Dendritic cell treated with granulocyte-macrophage colony-stimulating factor and Interleukin-4, amounts not matched to agents 40 ng/mL and 50 ng/mL, for 4 days (primary cell): ENCODE measurements at regions not wholly inside any gene's neighbourhood (a gene's known extent, or its start where the extent isn't known, plus 50 kb on each side); places are given as distances from the start of the nearest gene placed in this dataset.
"Not testable (repeated sequence)": the region's sequence is repeated elsewhere in the genome, so short reads cannot be mapped to it uniquely, and the experiment has no call there.

Experiments used
- H3K27ac Mint-ChIP-seq: one replicate; pipeline ENCODE4 v1.8.0; 2022; ENCODE audit warnings: mild to moderate bottlenecking, mixed read lengths
- H3K27me3 Mint-ChIP-seq: one replicate; pipeline ENCODE4 v1.8.0; 2022; ENCODE audit warnings: mild to moderate bottlenecking, mixed read lengths
- H3K36me3 Mint-ChIP-seq: one replicate; pipeline ENCODE4 v1.8.0; 2022; ENCODE audit warnings: low read depth, mixed read lengths
- H3K4me1 Mint-ChIP-seq: one replicate; pipeline ENCODE4 v1.8.0; 2022; ENCODE audit warnings: low read depth, mixed read lengths
- H3K4me3 Mint-ChIP-seq: one replicate; pipeline ENCODE4 v1.8.0; 2022; ENCODE audit warnings: mild to moderate bottlenecking, moderate library complexity, mixed read lengths
- H3K9me3 Mint-ChIP-seq: one replicate; pipeline ENCODE4 v1.8.0; 2022; ENCODE audit warnings: mixed read lengths
- intact Hi-C: fragments of 100-400 bp; cut with micrococcal nuclease; formaldehyde crosslinking; loops from one replicate; pipeline ENCODE4 v1.15.0; 2022

DNA sequence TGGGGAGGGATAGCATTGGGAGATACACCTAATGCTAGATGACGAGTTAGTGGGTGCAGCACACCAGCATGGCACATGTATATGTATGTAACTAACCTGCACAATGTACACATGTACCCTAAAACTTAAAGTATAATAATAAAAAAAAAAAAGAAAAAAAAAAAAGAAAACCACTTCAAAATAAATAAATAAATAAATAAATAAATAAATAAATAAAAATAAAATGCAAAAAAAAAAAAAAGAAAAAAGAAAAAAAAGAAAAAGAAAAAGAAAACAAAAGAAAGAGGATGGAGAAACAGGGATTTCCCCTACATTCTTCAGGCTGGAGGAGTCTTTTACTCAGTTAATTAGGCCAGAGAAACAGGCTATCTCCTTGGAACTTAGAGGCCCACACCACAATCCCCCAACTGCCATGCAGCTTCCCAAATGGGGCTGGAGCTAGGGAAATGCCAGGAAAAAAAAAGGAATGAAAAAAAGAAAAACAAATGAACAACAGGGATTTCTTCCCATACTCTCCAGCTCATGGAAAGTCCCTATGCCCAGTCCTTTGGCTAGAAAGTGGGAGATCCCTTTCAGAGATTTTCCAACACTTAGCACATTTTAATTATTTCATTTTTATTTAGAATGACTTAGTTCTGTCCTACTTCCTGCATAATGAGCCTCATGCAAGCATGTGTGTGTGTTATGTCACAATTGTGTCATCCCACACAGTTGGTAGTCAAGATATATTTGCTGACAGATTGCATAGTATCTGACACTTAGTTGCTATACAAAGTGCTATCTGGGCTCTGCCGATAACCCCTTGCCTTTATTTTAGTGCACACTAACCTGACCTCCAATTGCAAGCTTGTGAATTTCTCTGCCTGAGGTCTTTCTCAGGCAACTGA, 486.4 kb downstream of the PLPP3 start:
- Mint-ChIP-seq H3K4me1 (peaks cover 12% of the 10 kb centered on the region), H3K36me3 (no peaks in the 10 kb centered on the region), H3K4me3 (no peak overlapping the region), H3K27me3 (peaks cover 4% of the 10 kb centered on the region), H3K9me3 (peaks cover 7% of the 10 kb centered on the region), H3K27ac (no peak overlapping the region)
- intact Hi-C loops, result no loop called here

DNA sequence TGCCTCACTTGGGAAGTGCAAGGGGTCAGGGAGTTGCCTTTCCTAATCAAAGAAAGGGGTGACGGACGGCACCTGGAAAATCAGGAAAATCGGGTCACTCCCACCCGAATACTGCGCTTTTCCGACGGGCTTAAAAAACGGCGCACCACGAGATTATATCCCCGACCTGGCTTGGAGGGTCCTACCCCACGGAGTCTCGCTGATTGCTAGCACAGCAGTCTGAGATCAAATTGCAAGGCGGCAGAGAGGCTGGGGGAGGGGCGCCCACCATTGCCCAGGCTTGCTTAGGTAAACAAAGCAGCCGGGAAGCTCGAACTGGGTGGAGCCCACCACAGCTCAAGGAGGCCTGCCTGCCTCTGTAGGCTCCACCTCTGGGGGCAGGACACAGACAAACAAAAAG, 489.5 kb downstream of the PLPP3 start:
- H3K4me1 Mint-ChIP-seq, H3K27ac Mint-ChIP-seq, intact Hi-C loops, H3K27me3 Mint-ChIP-seq, H3K4me3 Mint-ChIP-seq, H3K9me3 Mint-ChIP-seq, H3K36me3 Mint-ChIP-seq: not testable (repeated sequence)

DNA sequence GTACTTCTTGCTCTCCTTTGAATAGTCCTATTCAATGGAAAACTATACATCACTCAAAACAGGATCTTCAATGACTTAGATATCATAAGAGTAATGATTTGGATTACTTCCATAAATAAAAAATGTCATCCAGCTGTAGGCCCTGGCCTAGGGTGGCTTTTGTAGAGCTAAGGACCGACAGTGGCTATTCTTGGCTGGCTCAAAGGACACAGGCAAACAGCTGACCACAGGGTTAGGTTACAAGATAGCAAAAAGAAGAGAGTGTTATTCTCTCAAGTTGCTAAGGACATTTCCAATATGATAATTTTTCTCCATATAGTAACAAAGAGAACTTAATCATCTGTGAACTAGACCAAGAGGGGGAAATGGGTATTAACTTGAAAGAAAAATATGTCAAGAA, 495.1 kb downstream of the PLPP3 start:
- Mint-ChIP-seq H3K4me1 (peaks cover 23% of the 10 kb centered on the region), H3K27ac (no peak overlapping the region), H3K36me3 (no peaks in the 10 kb centered on the region), H3K4me3 (no peak overlapping the region), H3K27me3 (peaks cover 12% of the 10 kb centered on the region), H3K9me3 (peaks cover 28% of the 10 kb centered on the region)
- intact Hi-C loops, result no loop called here

DNA sequence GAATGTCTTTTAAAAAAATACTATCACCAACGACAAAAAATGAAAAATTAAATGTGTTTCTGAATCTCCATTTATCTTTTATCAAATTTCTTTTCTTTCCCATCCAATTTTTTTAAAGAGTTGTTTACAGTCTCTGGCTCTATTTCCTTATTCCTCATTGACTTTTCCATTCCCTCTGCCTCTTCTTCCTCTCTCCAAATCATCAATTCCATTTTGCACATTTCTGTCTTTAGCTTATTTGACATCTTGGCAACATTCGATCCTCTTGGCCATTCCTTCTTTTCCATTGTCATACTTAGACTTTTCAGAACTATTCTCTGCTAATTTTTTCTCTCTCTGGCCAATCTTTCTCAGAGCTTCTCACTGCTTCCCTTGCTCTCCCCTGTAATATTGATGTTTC, 497.6 kb downstream of the PLPP3 start:
- no peak overlapping the region for H3K27ac Mint-ChIP-seq
- intact Hi-C loops, result no loop called here
- no peaks in the 10 kb centered on the region for H3K36me3 Mint-ChIP-seq
- peaks cover 12% of the 10 kb centered on the region for H3K27me3 Mint-ChIP-seq
- H3K9me3 Mint-ChIP-seq, result peaks cover 19% of the 10 kb centered on the region
- peaks cover 24% of the 10 kb centered on the region for H3K4me1 Mint-ChIP-seq
- H3K4me3 Mint-ChIP-seq, result no peak overlapping the region

DNA sequence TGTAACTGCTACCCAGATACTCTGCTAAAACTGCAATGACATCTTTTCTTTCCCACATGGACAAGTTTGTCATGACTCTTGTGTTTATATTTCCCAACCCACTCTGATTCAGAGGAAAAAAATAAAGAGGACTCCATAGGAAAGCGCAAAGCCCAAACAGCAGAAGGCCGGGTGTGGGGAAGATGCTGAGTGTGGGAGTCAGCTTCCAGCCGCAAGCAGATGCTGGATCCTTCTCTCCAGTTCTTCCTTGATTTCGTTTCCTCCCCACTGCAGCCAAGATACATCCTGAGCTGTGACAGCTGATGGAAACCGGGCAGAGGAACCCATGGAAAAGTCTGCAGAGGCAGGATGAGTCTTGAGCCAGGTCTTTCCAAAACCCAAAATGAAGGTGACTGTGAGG, 498.2 kb downstream of the PLPP3 start:
- Mint-ChIP-seq H3K27me3 (peaks cover 14% of the 10 kb centered on the region), H3K9me3 (peaks cover 21% of the 10 kb centered on the region), H3K4me1 (peaks cover 24% of the 10 kb centered on the region), H3K4me3 (no peak overlapping the region), H3K36me3 (no peaks in the 10 kb centered on the region), H3K27ac (no peak overlapping the region)
- intact Hi-C loops, result no loop called here

DNA sequence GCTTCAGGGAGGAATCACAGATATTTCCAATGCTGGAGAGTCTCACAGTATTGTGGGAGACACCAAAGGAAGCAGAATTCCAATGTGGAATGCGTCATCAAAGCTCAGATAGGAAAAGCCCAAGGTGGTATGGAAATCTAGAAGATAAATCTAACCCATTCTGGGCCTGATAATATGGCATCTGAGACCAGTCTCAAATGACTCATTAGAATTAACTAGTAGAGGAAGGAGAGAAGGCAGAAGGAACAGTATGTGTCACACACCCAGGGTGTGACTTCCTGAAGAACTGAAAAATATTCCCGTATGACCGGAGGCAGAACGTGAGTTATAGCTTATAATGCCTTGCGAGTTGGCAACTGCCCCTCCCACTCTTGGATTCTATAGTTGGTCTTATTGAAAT, 499.2 kb downstream of the PLPP3 start:
- Mint-ChIP-seq H3K27me3 (peaks cover 16% of the 10 kb centered on the region), H3K4me3 (no peak overlapping the region), H3K4me1 (peaks cover 24% of the 10 kb centered on the region), H3K36me3 (no peaks in the 10 kb centered on the region), H3K9me3 (peaks cover 25% of the 10 kb centered on the region), H3K27ac (peak overlapping the region; percentile 38)
- intact Hi-C loops, result no loop called here

DNA sequence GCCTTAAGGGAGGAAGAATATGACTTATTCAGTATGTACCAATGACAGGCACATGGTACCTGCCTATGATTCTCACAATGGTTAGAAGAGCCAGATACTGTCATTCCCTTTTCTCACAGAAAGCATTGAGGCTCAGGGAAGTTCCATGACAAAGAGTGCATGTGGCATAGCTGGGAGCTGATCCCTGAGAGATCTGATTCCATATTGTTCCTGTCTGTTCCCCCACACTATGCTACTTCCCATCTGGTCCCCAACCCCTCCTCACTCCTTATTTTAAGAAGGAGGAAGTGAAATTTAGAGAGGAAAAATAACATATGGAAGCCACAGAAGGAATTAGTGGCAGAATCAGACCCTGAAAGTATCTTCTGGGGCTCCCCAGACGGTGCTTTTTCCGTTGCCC, 500.0 kb downstream of the PLPP3 start:
- Mint-ChIP-seq H3K9me3 (peaks cover 25% of the 10 kb centered on the region), H3K27me3 (peaks cover 16% of the 10 kb centered on the region)
- intact Hi-C loops, result no loop called here

DNA sequence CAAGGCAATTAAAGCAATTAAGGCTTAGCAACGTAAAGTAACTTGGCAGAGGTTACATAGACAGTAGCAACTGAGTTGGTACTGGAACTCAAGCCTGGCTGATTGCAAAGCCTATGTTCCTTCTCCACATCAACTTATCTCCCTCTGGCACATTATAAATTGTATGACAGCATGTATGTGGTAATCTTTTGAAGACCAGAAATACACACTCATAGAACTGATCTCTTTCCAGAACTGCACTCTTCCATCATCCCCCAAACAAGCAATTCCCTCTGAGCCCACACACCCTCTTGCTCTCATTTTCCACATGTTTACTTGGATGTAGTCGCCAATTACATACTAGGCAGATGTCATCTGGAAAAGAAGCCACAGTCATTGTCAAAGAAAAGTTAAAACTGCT, 502.2 kb downstream of the PLPP3 start:
- intact Hi-C loops, result no loop called here
- peaks cover 25% of the 10 kb centered on the region for H3K9me3 Mint-ChIP-seq
- no peak overlapping the region for H3K27ac Mint-ChIP-seq
- peaks cover 16% of the 10 kb centered on the region for H3K27me3 Mint-ChIP-seq
- no peak overlapping the region for H3K4me3 Mint-ChIP-seq
- no peaks in the 10 kb centered on the region for H3K36me3 Mint-ChIP-seq
- peaks cover 24% of the 10 kb centered on the region for H3K4me1 Mint-ChIP-seq

More for the DNA sequence above, 500.0 kb downstream of the PLPP3 start:
- Mint-ChIP-seq H3K4me1 (peaks cover 24% of the 10 kb centered on the region), H3K4me3 (no peak overlapping the region), H3K36me3 (no peaks in the 10 kb centered on the region), H3K27ac (peak overlapping the region; percentile 38)

DNA sequence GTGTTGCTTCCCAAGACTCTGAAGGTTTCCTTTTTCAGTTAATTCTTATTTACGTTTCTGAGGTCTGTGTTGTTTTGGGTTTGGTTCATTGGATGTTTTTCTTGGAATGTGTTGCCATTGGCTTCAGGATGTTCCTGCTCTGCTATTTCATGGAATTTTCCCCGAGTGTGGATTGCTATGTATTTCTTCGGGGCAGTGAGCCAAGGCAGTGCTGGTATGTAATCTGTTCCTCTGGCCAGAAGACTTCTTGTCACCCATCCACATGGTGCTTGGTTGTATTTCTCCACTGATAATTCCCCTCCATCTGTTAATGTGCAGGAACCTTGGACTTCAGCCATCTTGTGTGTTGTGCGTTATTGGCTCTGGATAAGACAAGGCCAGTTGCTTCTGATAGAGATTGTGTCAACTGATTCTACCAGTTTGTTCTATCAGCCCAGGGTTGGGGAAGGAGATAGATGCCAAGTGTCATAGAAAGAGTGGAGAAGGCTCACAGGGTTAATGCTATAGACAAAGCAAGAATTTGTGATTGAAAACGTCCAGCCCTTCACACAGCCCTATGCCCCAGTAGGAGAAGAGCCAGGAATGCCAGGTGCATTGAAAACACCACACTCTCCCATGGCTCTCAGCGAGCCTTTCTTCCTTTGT, 505.2 kb downstream of the PLPP3 start:
- Mint-ChIP-seq H3K27me3 (peaks cover 16% of the 10 kb centered on the region), H3K36me3 (no peaks in the 10 kb centered on the region), H3K27ac (no peak overlapping the region), H3K4me1 (peaks cover 5% of the 10 kb centered on the region), H3K4me3 (no peak overlapping the region), H3K9me3 (peaks cover 7% of the 10 kb centered on the region)
- intact Hi-C loops, result loop anchor here (5.0 kb wide), 1 partner anchor 63 kb away; no protein-coding TSS in a partner anchor

DNA sequence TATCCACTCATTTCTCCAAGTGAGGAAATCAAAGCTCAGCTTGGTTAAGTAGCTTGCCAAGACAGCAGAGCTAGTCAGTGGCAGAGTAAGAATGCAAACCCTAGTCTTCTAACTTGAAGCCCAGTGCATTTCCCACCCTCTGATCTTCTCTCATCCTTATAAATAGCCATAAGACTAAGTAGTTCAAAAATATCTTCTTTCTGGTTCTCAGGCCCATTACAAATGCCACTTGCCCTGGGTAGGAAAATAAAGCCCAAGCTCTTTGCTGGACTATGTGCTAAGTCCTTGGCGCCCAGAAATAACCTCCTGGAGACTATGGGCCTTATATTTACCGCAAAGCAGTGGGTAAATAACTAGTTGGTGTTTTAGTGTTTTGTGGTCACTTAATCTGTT, 505.8 kb downstream of the PLPP3 start:
- Mint-ChIP-seq H3K36me3 (no peaks in the 10 kb centered on the region), H3K4me3 (no peak overlapping the region), H3K9me3 (peaks cover 7% of the 10 kb centered on the region), H3K27me3 (peaks cover 16% of the 10 kb centered on the region), H3K4me1 (peaks cover 10% of the 10 kb centered on the region), H3K27ac (no peak overlapping the region)
- intact Hi-C loops, result loop anchor here (5.0 kb wide), 1 partner anchor 64 kb away; no protein-coding TSS in a partner anchor

DNA sequence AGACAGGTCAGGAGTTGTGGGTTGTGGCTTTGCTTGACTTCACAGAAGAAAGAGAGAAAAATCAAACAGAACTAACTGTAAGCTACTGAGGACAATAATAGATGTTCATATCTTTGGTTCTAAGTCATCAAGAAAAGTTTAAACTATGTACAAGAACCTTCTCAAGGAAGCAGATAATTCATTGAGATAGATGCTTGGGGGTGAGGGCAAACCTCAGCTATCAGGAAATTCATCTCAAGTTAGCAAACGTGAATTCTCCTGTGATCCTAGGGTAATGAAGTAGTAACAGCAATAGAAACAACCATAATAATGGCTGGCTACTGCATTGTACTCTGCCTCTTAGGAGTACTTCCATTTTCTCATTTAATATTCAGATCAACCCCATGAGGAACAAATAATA, 506.2 kb downstream of the PLPP3 start:
- Mint-ChIP-seq H3K27ac (no peak overlapping the region), H3K27me3 (peaks cover 19% of the 10 kb centered on the region), H3K36me3 (no peaks in the 10 kb centered on the region), H3K4me1 (peaks cover 10% of the 10 kb centered on the region), H3K4me3 (no peak overlapping the region), H3K9me3 (peaks cover 7% of the 10 kb centered on the region)
- intact Hi-C loops, result loop anchor here (5.0 kb wide), 1 partner anchor 64 kb away; no protein-coding TSS in a partner anchor

DNA sequence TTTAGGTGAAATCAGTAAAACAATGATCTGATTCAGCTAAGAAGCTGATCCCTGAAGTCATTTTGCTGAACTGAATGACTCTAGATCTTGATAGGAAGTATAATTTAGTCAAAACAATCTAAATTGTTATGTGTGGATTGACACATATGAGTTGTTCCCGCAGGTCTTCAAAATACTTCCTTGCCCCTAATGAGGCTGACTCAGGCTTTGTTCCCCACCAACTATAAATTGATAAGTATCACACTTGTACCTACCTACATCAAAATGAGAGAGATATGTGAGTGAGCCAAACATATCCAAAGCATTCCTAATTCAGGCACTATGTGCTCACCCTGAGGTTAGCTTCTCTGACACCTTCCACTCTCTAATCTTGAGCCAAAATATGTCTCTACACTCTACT, 507.1 kb downstream of the PLPP3 start:
- H3K4me3 Mint-ChIP-seq, result no peak overlapping the region
- H3K27ac Mint-ChIP-seq, result no peak overlapping the region
- H3K9me3 Mint-ChIP-seq, result peaks cover 7% of the 10 kb centered on the region
- peaks cover 24% of the 10 kb centered on the region for H3K27me3 Mint-ChIP-seq
- no peaks in the 10 kb centered on the region for H3K36me3 Mint-ChIP-seq
- H3K4me1 Mint-ChIP-seq, result peaks cover 10% of the 10 kb centered on the region
- intact Hi-C loops, result loop anchor here (5.0 kb wide), 1 partner anchor 65 kb away; no protein-coding TSS in a partner anchor

DNA sequence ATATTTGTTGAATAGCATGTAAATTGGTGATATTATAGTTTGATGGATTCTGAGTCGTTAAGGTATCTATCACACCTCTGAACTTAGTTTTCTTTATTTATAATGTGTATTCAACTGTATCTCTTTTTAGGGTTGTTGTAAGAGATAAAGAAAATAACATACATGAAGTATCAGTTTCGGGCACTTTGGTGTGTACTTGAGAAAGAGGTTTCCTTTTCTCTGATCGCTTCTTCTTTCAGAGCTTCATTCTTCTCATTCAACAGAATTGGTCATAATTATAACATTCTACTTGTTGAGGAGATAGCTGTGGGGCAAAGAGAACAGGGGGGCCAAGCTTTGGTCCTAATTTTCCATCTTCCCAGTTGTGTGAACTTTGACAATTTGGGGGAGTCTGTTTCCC, 508.0 kb downstream of the PLPP3 start:
- Mint-ChIP-seq H3K4me1 (peaks cover 10% of the 10 kb centered on the region), H3K27ac (no peak overlapping the region), H3K4me3 (no peak overlapping the region), H3K36me3 (no peaks in the 10 kb centered on the region), H3K9me3 (peaks cover 6% of the 10 kb centered on the region), H3K27me3 (peaks cover 30% of the 10 kb centered on the region)
- intact Hi-C loops, result loop anchor here (5.0 kb wide), 1 partner anchor 66 kb away; no protein-coding TSS in a partner anchor

DNA sequence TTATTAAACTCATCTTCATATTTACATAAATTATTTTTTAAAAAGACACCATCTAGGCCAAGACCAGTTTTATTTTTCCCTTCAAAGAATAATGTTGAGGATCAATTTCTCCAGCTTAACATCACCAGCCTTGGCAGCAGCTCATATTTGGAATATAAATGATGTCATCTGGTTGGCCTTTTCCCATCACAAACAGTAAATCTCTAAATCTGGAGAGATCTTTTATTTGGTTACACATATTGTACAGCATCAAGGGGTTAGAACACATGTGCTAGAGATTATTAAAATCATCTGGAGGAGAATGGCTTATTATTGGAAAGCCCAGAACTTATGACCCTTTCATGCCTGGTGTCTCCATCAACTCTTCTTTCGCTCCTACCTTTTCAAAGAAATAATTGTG, 508.8 kb downstream of the PLPP3 start:
- Mint-ChIP-seq H3K36me3 (no peaks in the 10 kb centered on the region), H3K4me1 (peaks cover 10% of the 10 kb centered on the region), H3K9me3 (no peaks in the 10 kb centered on the region), H3K27me3 (peaks cover 31% of the 10 kb centered on the region), H3K27ac (no peak overlapping the region), H3K4me3 (no peak overlapping the region)
- intact Hi-C loops, result loop anchor here (5.0 kb wide), 1 partner anchor 67 kb away; no protein-coding TSS in a partner anchor
